ENCODE measurements at regions not wholly inside any gene's neighbourhood (a gene's known extent, or its start where the extent isn't known, plus 50 kb on each side); places are given as distances from the start of the nearest gene placed in this dataset.

GRCh38 chr1:188423073-188423472 is 1594.3 kb downstream of the PLA2G4A start:
- H3K4me3 ChIP-seq: no peak overlapping the region
- H3K27me3 ChIP-seq: no peaks in the 10 kb centered on the region
- 52 to 65% methylated on average over 1 of the region's 1 CpG for WGBS, 2 donors
- no peaks in the 10 kb centered on the region for H3K36me3 ChIP-seq
- peaks cover 0 to 3% (median 0%) of the 10 kb centered on the region in 3 donors for H3K9me3 ChIP-seq
- TF ChIP-seq POLR2A (IDR thresholded peaks at IDR 0.05) (no peak), CTCF (IDR thresholded peaks at IDR 0.05) (no peak)
- no peak for DNase-seq
- no peaks in the 10 kb centered on the region for H3K4me1 ChIP-seq
- no peak overlapping the region for H3K27ac ChIP-seq
- intact Hi-C loops (cut with DNase I): no loop called here

GRCh38 chr1:188424176-188424575 is 1595.4 kb downstream of the PLA2G4A start:
- intact Hi-C loops (cut with DNase I): no loop called here
- Histone ChIP-seq H3K27me3 (no peaks in the 10 kb centered on the region), H3K27ac (no peak overlapping the region), H3K36me3 (no peaks in the 10 kb centered on the region), H3K4me1 (no peaks in the 10 kb centered on the region), H3K9me3 (peaks cover 0 to 3% (median 0%) of the 10 kb centered on the region in 3 donors), H3K4me3 (no peak overlapping the region)
- TF ChIP-seq POLR2A (IDR thresholded peaks at IDR 0.05) (no peak), CTCF (IDR thresholded peaks at IDR 0.05) (no peak)
- 72 to 79% methylated on average over 1 of the region's 1 CpG for WGBS, 2 donors
- no peak for DNase-seq

- no peaks in the 10 kb centered on the region for H3K36me3 ChIP-seq
- H3K27me3 ChIP-seq: no peaks in the 10 kb centered on the region
- DNase-seq: no peak
- H3K4me1 ChIP-seq: no peaks in the 10 kb centered on the region
- H3K9me3 ChIP-seq: no peaks in the 10 kb centered on the region
- H3K4me3 ChIP-seq: no peak overlapping the region
- intact Hi-C loops (cut with DNase I): no loop called here
- H3K27ac ChIP-seq: no peak overlapping the region
- WGBS, 2 donors: 58 to 68% methylated on average over 3 of the region's 4 CpGs
- TF ChIP-seq POLR2A (IDR thresholded peaks at IDR 0.05) (no peak), CTCF (IDR thresholded peaks at IDR 0.05) (no peak)
These were observed 1596.9 kb downstream of the PLA2G4A start for GRCh38 chr1:188425687-188426086.

GRCh38 chr1:188426561-188426960 is 1597.8 kb downstream of the PLA2G4A start:
- H3K36me3 ChIP-seq: no peaks in the 10 kb centered on the region
- intact Hi-C loops (cut with DNase I): no loop called here
- H3K9me3 ChIP-seq: no peaks in the 10 kb centered on the region
- DNase-seq: no peak
- H3K4me1 ChIP-seq: no peaks in the 10 kb centered on the region
- TF ChIP-seq POLR2A (IDR thresholded peaks at IDR 0.05) (no peak), CTCF (IDR thresholded peaks at IDR 0.05) (no peak)
- H3K27ac ChIP-seq: no peak overlapping the region
- H3K4me3 ChIP-seq: no peak overlapping the region
- H3K27me3 ChIP-seq: no peaks in the 10 kb centered on the region

GRCh38 chr1:188427642-188428041 is 1598.9 kb downstream of the PLA2G4A start:
- DNase-seq: no peak

More at GRCh38 chr1:188427642-188428041, 1598.9 kb downstream of the PLA2G4A start:
- Histone ChIP-seq H3K4me1 (no peaks in the 10 kb centered on the region), H3K27ac (no peak overlapping the region), H3K27me3 (no peaks in the 10 kb centered on the region), H3K36me3 (no peaks in the 10 kb centered on the region), H3K9me3 (no peaks in the 10 kb centered on the region), H3K4me3 (no peak overlapping the region)
- TF ChIP-seq POLR2A (IDR thresholded peaks at IDR 0.05): no peak
- TF ChIP-seq CTCF (IDR thresholded peaks at IDR 0.05): no peak
- intact Hi-C loops (cut with DNase I): no loop called here
- 46 to 48% methylated on average over 2 of the region's 2 CpGs for WGBS, 2 donors

Data from esophagus squamous epithelium (tissue), 5 donors.